Fibroblast of skin of scalp (primary cell): ENCODE measurements at regions not wholly inside any gene's neighbourhood (a gene's known extent, or its start where the extent isn't known, plus 50 kb on each side); places are given as distances from the start of the nearest gene placed in this dataset.

ENCODE experiments used
- DNase-seq: peaks from one replicate; pipeline ENCODE4 v3.0.0-alpha.2; 2013

GRCh38 chr18:78156466-78156865, 823.2 kb upstream of the SALL3 start:
- no peak for DNase-seq

DNA sequence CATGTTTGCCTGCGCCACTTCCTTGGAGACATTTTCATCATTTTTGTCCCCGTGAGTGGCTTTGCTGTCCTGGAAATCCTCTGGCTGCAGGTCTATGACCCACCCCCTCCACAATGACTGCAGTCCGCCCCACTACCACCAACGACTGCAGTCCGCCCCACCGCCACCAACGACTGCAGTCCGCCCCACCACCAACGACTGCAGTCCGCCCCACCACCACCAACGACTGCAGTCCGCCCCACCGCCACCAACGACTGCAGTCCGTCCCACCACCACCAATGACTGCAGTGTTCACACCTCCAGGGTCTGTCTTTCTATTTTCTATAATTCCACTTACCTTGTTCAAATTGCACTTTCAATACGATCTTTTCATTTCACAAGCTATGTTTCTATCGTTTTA, 820.7 kb upstream of the SALL3 start:
- no peak for DNase-seq

- no peak for DNase-seq
Measured at GRCh38 chr18:78159397-78159796, 820.2 kb upstream of the SALL3 start.

- no peak for DNase-seq
Measured at GRCh38 chr18:78160961-78161656, 818.5 kb upstream of the SALL3 start.

DNA sequence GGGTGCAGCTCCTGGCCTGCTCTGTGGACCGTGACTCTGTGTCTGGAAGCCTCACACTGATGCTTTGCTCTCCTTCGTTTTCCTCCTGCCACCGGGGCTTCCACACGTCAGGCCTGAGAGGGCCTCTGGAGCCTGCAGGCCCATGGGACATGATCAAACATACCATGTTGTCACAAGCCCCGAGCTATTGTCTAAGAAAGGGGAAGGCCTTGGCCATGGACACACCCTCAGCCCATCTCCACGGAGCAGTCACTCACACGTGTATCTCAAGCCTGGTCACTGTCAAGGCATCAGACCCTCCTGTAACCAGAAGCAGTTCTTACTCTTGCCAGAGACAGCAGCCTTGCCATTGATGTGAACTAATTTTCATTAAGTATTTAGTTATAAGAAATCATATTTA, 814.1 kb upstream of the SALL3 start:
- DNase-seq = no peak

- DNase-seq = no peak
Measured at GRCh38 chr18:78168526-78168925, 811.1 kb upstream of the SALL3 start.

GRCh38 chr18:78169174-78169864, 810.3 kb upstream of the SALL3 start:
- no peak for DNase-seq

- no peak for DNase-seq
Measured at GRCh38 chr18:78171954-78172353, 807.7 kb upstream of the SALL3 start.

DNA sequence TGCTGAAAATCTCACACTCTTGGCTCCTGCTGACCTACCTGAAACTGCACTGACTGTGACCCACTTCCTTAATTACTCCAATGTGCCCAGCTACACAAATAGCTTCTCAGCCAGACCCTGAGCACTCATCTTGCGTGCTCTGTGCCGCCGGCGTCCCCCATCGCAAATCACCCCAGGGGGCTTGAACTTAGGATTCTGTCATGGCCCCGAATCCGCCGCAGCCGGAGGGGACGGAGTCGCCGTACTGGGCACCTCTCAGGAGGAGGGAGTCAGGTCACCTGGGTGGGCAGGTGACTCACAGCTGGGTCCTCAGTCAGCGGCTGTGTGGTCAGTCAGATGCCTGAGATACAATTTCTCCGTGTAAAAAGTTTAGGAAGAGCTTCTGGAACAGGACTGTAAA, 804.9 kb upstream of the SALL3 start:
- DNase-seq = no peak

GRCh38 chr18:78178812-78179211, 800.8 kb upstream of the SALL3 start:
- DNase-seq = no peak

- DNase-seq = no peak
Measured at GRCh38 chr18:78180741-78181140, 798.9 kb upstream of the SALL3 start.

DNA sequence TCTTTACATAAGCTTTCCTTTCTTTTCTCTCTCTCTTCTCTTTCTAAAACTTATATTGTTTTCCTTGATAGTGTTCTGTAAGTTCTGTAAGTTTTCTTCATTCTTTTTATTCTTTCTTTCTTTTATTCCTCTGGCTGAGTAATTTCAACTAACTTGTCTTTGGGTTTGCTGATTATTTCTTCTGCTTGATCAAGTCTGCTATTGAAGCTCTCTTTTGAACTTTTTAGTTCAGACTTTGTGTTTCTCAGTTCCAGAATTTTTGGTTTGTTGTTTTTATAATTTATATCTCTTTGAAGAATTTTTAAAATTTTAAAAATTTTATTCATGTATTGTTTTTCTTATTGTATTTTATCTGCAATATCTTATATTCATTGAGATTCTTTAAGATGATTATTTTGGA, 795.8 kb upstream of the SALL3 start:
- no peak for DNase-seq

GRCh38 chr18:78191276-78191675, 788.3 kb upstream of the SALL3 start:
- DNase-seq = no peak

- no peak for DNase-seq
Measured at GRCh38 chr18:78192054-78192453, 787.6 kb upstream of the SALL3 start.

DNA sequence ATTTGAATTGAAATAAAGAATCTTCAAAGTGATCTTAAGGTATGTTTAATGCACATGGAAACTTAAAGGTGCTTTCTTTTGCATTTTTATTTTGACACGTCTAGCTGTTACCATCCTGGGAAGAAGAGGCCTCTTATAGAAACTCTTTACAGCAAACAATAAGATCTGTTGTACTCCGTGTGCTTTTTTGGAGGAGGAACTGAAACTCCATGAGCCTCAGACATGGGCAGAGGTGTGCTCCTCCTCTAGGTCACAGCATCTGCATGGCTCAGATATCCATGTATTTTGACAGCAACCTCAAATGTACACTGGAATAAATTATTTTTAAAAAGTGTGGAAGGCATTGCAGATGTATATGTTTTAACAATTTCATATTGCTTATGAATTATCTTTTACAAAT, 783.3 kb upstream of the SALL3 start:
- DNase-seq = no peak

DNA sequence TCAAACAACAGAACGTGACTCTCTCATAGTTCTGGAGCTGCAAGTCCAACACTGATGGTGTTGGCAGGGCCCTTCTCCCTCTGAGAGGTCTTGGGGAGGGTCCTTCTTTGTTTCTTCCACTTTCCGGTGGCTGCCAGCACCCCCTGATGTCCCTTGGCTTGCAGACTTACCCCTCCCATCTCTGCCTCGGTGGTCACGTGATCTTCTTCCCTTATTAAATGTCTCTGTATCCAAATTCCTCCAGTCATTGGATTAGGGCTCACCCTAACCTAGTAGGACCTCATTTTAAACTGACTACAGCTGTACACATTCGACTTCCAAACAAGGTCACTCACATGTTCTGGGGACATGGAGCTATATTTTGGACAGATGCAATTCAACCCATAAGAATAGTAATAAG, 780.6 kb upstream of the SALL3 start:
- DNase-seq = no peak

DNA sequence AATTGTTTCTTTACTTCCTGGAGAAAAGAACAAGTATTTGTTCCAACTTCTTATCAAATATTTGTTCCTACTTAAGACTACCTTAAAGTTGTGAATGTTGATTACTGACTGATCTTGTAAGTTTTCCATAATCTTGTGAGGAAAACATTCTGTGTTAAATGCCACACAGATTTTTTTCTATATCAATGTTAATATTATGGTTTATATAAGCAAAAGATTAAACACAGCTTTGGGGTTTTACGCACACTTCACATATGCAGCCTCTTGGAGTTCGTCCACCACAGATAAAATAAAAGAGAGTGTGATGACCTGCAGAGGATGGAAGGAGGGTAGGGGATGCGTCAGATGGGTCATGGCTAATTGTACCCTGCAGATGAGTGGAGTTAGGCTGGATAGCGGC, 780.0 kb upstream of the SALL3 start:
- DNase-seq = no peak

GRCh38 chr18:78207942-78208341, 771.7 kb upstream of the SALL3 start:
- no peak for DNase-seq

- DNase-seq = no peak
Measured at GRCh38 chr18:78208461-78208860, 771.2 kb upstream of the SALL3 start.

DNA sequence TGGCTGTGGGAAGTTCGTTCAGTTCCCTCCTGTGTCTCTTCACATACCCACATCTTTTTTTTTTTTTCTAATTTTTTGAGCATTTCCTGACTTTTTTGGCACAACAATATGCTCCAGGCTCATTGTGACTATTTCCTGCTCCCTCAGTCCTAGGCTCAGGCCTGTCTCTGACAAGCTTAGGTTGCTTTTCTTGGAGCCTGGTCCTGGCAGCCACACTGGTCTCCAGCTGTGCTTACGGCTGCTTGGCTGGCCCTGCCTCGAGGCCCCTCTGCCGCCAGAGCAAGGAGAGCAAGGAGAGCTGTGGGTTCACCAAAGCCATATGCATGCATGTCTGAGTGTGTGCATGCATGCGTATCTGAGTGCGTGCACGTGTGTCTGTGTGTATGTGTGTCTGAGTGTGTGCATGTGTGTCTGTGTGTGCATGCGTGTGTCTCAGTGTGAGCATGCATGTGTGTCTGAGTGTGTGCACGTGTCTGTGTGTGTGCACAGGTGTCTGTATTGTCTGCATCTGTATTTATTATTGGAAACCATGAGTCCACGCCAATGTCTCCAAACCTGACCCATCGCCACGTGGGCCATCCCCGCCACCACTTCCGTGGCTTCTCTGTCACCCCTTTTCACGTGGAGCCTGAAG, 766.1 kb upstream of the SALL3 start:
- no peak for DNase-seq

DNA sequence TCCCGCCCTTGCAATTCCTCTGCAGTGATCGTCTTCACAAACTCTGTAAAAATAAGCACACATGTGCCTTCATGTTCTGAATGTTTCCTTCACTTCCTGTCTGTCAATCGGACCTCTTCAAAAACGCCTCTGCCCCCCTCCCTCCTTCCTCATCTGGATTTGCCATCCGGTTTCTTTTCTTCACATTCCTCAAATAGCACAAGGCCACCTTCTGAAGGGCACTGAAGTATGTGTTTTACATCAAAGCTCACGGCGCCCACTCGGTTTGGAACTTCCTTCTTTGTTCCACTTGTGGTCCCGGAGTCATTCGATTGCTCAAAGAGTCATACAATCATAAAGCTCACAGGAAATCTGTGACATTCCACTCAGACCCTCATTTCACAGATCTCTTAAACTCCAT, 758.1 kb upstream of the SALL3 start:
- no peak for DNase-seq

DNA sequence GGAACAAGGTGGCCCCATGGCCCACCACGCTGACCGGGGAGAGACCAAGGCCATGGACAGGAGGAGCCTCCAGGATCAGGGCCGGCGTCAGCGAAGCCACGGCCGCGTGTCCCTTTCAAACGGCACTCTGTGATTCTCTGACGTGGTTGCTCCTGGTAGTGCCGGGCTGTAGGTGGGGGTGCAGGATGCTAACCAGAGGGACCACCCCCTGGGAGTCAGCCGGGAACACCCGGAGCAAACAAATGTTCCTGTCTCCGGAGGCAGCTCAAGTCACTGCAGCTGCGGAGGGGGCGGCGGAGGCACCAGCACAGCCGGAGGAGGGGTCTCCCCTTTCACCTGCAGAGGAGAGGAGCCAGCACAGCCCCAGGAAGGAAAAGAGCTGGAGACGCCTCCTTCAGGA, 750.6 kb upstream of the SALL3 start:
- no peak for DNase-seq

- no peak for DNase-seq
Measured at GRCh38 chr18:78230911-78231310, 748.7 kb upstream of the SALL3 start.

GRCh38 chr18:78232196-78232595, 747.4 kb upstream of the SALL3 start:
- DNase-seq = no peak
